ENCODE measurements at regions not wholly inside any gene's neighbourhood (a gene's known extent, or its start where the extent isn't known, plus 50 kb on each side); places are given as distances from the start of the nearest gene placed in this dataset.
"Not testable (repeated sequence)": the region's sequence is repeated elsewhere in the genome, so short reads cannot be mapped to it uniquely, and the experiment has no call there.

DNA sequence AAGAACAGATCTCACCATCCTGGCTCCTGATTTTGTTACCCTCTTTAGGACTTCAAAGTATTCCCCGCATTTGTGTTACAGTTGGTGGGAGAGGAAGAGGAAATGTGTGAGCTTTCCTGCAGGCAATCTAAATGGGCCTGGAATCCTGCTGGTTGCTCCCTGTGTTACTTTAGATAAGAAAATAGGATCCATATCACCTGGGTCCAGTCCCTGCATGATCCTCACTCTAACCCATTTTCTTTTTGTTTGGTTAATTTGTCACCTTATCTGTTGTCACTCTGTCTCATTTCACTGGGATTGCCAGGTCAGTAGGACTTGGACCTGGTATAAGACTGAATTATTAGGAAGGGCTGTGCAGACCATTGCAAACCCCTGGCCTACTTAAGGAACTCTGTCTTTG lies 175.9 kb upstream of the GJE1 start:
- DNase-seq (ENCODE audit: low read depth), result no peak
- H3K4me3 ChIP-seq (ENCODE audit: low read length), result no peak overlapping the region
- TF ChIP-seq, protein P1, sequence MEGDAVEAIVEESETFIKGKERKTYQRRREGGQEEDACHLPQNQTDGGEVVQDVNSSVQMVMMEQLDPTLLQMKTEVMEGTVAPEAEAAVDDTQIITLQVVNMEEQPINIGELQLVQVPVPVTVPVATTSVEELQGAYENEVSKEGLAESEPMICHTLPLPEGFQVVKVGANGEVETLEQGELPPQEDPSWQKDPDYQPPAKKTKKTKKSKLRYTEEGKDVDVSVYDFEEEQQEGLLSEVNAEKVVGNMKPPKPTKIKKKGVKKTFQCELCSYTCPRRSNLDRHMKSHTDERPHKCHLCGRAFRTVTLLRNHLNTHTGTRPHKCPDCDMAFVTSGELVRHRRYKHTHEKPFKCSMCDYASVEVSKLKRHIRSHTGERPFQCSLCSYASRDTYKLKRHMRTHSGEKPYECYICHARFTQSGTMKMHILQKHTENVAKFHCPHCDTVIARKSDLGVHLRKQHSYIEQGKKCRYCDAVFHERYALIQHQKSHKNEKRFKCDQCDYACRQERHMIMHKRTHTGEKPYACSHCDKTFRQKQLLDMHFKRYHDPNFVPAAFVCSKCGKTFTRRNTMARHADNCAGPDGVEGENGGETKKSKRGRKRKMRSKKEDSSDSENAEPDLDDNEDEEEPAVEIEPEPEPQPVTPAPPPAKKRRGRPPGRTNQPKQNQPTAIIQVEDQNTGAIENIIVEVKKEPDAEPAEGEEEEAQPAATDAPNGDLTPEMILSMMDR (conservative IDR thresholded peaks at IDR 0.05; ENCODE audit: low read depth, low read length), result no peak

DNA sequence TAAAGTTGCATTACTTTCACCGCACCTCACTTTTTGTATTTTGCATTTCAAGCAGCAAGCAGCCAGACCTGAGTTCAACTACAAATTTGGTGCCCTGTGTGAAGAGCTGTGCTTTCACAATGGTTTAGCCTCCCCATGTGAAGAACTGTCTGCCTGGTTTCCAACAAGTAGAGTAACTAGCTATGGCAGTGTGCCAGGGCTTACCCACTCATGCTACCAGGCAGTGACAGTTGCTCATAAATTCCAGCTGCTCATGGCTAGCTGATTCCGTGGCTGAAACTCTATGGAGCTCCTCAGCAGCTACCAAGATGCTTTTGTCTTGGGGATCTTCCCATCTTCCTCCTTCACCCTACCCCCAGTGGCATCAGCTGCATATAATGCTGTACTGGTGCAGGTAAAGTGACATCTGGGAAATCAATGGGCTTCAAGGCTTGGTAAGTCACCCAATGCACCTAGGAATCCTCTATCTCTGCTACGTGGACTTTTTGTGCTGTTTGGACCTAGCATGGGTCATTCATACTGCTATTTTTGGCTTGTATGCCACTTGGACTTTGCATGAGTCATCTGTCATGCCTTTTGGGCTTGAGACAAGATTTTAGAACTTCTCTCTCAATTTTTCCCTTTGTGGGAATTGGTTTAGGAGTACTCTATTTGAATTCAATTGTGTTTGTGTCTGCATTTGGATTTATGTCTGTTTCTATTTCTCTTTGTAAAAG lies 176.5 kb upstream of the GJE1 start:
- DNase-seq (ENCODE audit: low read depth), result peak; percentile 68
- TF ChIP-seq, protein P1 (conservative IDR thresholded peaks at IDR 0.05; ENCODE audit: low read depth, low read length), result no peak
- H3K4me3 ChIP-seq (ENCODE audit: low read length), result no peak overlapping the region

DNA sequence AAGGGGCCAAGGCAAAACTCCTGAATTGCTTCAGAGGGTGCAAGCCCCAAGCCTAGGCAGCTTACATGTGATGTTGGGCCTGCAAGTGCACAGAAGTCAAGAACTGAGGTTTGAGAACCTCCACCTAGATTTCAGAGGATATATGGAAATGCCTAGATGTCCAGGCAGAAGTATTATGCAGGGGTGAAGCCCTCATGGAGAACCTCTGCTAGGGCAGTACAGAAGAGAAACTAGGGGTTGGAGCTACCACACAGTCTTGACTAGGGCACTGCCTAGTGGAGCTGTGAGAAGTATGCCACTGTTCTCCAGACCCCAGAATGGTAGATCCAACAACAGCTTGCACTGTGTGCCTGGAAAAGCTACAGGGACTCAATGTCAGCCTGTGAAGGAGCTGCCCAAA lies 179.7 kb upstream of the GJE1 start:
- TF ChIP-seq, protein P1 (conservative IDR thresholded peaks at IDR 0.05; ENCODE audit: low read depth, low read length), result no peak
- H3K4me3 ChIP-seq (ENCODE audit: low read length), result no peak overlapping the region
- DNase-seq (ENCODE audit: low read depth), result no peak

DNA sequence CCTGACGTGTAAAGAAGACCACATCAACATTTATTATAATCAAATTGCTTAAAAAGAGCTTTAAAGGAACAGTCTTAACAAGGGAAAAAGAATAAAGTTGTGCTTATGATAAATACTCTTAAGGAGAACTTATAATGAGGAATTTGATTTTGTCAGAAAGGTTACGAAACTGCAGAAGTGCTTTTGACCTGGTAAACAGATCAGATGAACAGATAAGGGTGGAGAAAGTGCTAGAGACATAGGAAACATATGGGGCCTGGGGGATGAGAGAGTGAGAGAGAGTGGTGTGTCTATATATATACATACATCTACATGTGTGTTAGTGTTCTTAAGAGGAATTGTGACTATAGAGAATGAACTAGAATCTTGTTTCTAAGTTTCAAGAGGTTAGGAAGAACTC lies 186.2 kb upstream of the GJE1 start:
- TF ChIP-seq, protein P1 (conservative IDR thresholded peaks at IDR 0.05; ENCODE audit: low read depth, low read length), result no peak
- H3K4me3 ChIP-seq (ENCODE audit: low read length), result no peak overlapping the region
- DNase-seq (ENCODE audit: low read depth), result no peak

DNA sequence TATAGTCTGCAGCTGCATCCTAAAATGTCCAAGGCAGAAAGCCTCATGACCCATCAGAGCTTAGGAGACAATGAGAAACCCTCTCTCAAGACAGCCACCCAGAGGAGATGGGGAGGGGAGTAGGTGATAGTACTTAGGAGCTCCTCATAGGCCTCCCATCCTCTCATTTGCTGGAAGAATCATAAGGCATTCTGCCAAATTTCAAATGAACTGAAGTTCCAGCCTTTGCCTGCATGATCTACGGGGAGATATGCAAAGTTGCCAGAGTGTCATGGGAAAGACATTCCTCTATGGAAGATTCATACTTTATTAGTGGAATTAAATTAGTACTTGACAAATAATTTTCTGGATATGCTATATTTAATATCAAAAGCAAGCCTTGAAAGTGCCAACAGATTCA lies 194.1 kb upstream of the GJE1 start:
- no peak overlapping the region for H3K4me3 ChIP-seq (ENCODE audit: low read length)
- DNase-seq (ENCODE audit: low read depth), result no peak
- TF ChIP-seq, protein P1 (conservative IDR thresholded peaks at IDR 0.05; ENCODE audit: low read depth, low read length), result no peak

DNA sequence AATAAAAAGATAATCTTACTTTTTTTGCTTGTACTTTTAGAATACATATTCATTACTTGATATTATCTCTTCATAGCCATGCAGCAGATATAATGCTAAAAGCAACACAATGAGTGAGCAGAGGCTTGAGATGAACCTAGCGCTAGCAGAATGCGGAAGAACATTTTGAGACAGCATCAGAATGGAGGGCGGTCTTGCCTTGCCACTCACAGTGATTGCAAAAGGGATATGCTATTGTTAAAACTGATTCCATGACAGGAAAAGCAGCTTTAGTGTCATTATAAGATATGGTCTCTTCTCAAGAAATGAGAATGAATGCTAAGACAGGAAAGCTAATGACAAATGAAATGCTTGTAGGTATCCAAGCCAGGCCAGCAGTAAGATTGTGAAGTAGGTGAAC lies 200.0 kb upstream of the GJE1 start:
- TF ChIP-seq, protein P1 (conservative IDR thresholded peaks at IDR 0.05; ENCODE audit: low read depth, low read length), result no peak
- DNase-seq (ENCODE audit: low read depth), result no peak
- H3K4me3 ChIP-seq (ENCODE audit: low read length), result no peak overlapping the region

DNA sequence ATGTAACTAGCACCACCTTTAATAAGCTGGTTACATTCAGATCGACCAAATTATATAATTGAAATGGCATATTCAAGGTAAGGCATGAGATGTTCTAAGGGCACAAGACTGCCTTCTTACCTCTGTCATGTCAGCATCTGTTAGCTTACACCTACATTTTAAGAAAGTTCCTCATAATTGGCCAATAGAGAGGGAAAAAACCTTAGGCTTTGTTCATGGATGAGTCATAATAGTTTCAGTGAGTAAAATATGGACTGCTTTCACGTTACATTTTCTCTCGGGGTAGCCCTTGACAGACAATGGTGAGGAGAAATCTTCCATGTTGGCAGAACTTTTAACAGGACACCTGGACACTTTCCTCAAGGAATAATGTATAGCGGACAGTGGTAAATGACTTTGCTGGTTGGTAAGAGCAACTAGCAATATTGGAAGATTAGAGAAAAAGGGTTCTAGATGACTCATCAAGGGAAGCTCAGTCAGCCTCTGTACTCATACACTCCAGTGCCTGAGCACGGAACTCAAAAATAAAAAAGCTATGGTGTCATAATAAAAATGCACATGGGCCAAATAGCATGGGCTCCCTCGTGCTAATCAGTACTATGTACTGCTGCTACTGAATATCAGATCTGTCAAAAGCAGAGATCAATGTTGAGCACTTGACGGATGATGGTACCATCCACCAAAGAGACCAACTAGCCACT lies 206.4 kb upstream of the GJE1 start:
- not testable (repeated sequence) for DNase-seq (ENCODE audit: low read depth); H3K4me3 ChIP-seq (ENCODE audit: low read length)
